Urothelium cell line (cell line): ENCODE measurements at regions not wholly inside any gene's neighbourhood (a gene's known extent, or its start where the extent isn't known, plus 50 kb on each side); places are given as distances from the start of the nearest gene placed in this dataset.
A peak's percentile ranks its signal among the peaks of the same experiment; 100 is the strongest.

ENCODE experiments used
- DNase-seq: peaks from one replicate; pipeline ENCODE4 v3.0.0; 2011; ENCODE audit warnings: low spot score, mixed read lengths
- FAIRE-seq: peaks from 2 replicates; lab custom pipeline; 2011; peaks lifted over from hg19 to GRCh38; lab: Jason Lieb, UNC

GRCh38 chr2:38174131-38174530, 98.2 kb upstream of the CYP1B1 start:
- DNase-seq = no peak
- FAIRE-seq = peak; percentile 67

GRCh38 chr2:38173683-38174082, 97.7 kb upstream of the CYP1B1 start:
- DNase-seq = no peak
- no peak for FAIRE-seq

- FAIRE-seq (no peak), DNase-seq (no peak)
These were observed 95.4 kb upstream of the CYP1B1 start for GRCh38 chr2:38171208-38171855.

- no peak for DNase-seq
- FAIRE-seq = no peak
These were observed 94.8 kb upstream of the CYP1B1 start for GRCh38 chr2:38170733-38171132.

- FAIRE-seq = no peak
- no peak for DNase-seq
These were observed 94.1 kb upstream of the CYP1B1 start for GRCh38 chr2:38170067-38170466.

- FAIRE-seq = no peak
- DNase-seq = no peak
These were observed 92.9 kb upstream of the CYP1B1 start for GRCh38 chr2:38168710-38169480.

- FAIRE-seq (no peak), DNase-seq (no peak)
These were observed 92.0 kb upstream of the CYP1B1 start for GRCh38 chr2:38167968-38168350.

- DNase-seq (no peak), FAIRE-seq (no peak)
These were observed 89.7 kb upstream of the CYP1B1 start for GRCh38 chr2:38165698-38166097.

GRCh38 chr2:38164881-38165280, 88.9 kb upstream of the CYP1B1 start:
- no peak for DNase-seq
- no peak for FAIRE-seq

GRCh38 chr2:38163579-38163978, 87.6 kb upstream of the CYP1B1 start:
- FAIRE-seq (no peak), DNase-seq (no peak)

- DNase-seq (no peak), FAIRE-seq (no peak)
These were observed 87.1 kb upstream of the CYP1B1 start for GRCh38 chr2:38163006-38163405.

- no peak for DNase-seq
- FAIRE-seq = no peak
These were observed 84.6 kb upstream of the CYP1B1 start for GRCh38 chr2:38160516-38160915.

GRCh38 chr2:38159597-38159996, 83.6 kb upstream of the CYP1B1 start:
- DNase-seq (no peak), FAIRE-seq (no peak)

GRCh38 chr2:38159191-38159590, 83.2 kb upstream of the CYP1B1 start:
- FAIRE-seq (no peak), DNase-seq (no peak)

GRCh38 chr2:38158378-38159118, 82.6 kb upstream of the CYP1B1 start:
- no peak for DNase-seq
- FAIRE-seq = peak; percentile 20

- DNase-seq (no peak), FAIRE-seq (no peak)
These were observed 80.5 kb upstream of the CYP1B1 start for GRCh38 chr2:38156436-38156835.

GRCh38 chr2:38155015-38155414, 79.1 kb upstream of the CYP1B1 start:
- FAIRE-seq (no peak), DNase-seq (no peak)

GRCh38 chr2:38154395-38154794, 78.4 kb upstream of the CYP1B1 start:
- no peak for FAIRE-seq

GRCh38 chr2:38153476-38154135, 77.7 kb upstream of the CYP1B1 start:
- DNase-seq = no peak
- FAIRE-seq = no peak

More at GRCh38 chr2:38154395-38154794, 78.4 kb upstream of the CYP1B1 start:
- DNase-seq = no peak

GRCh38 chr2:38152913-38153312, 77.0 kb upstream of the CYP1B1 start:
- DNase-seq (no peak), FAIRE-seq (no peak)

GRCh38 chr2:38152035-38152434, 76.1 kb upstream of the CYP1B1 start:
- DNase-seq (no peak), FAIRE-seq (no peak)
